ENCODE measurements at regions not wholly inside any gene's neighbourhood (a gene's known extent, or its start where the extent isn't known, plus 50 kb on each side); places are given as distances from the start of the nearest gene placed in this dataset.
"Not testable (repeated sequence)": the region's sequence is repeated elsewhere in the genome, so short reads cannot be mapped to it uniquely, and the experiment has no call there.

DNA sequence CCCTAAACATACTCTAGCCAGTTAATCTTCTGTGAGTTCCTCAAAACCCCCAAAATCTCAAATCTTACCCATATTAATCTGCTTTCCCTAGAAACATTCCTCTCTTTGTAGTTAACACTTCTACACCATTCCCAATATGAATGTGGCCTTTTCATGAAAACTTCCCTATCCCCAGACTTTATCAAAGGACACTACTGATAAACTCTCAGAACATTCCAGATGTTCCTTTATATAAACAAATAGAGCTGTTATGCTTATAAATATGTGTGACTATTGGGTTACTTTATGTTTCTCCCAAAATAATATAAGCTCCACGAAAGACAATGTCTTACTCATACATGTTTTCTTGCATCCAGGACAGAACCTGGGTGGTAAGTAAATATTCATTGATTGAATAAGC lies 205.4 kb upstream of the NFIA start:
- no peaks in the 10 kb centered on the region for H3K36me3 Mint-ChIP-seq (ENCODE audit: low read depth, unreplicated experiment)
- no peaks in the 10 kb centered on the region for H3K9me3 Mint-ChIP-seq (ENCODE audit: unreplicated experiment)
- DNase-seq (ENCODE audit: low spot score), result no peak
- H3K27ac Mint-ChIP-seq (ENCODE audit: unreplicated experiment), result no peak overlapping the region
- TF ChIP-seq, protein P1, sequence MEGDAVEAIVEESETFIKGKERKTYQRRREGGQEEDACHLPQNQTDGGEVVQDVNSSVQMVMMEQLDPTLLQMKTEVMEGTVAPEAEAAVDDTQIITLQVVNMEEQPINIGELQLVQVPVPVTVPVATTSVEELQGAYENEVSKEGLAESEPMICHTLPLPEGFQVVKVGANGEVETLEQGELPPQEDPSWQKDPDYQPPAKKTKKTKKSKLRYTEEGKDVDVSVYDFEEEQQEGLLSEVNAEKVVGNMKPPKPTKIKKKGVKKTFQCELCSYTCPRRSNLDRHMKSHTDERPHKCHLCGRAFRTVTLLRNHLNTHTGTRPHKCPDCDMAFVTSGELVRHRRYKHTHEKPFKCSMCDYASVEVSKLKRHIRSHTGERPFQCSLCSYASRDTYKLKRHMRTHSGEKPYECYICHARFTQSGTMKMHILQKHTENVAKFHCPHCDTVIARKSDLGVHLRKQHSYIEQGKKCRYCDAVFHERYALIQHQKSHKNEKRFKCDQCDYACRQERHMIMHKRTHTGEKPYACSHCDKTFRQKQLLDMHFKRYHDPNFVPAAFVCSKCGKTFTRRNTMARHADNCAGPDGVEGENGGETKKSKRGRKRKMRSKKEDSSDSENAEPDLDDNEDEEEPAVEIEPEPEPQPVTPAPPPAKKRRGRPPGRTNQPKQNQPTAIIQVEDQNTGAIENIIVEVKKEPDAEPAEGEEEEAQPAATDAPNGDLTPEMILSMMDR (IDR thresholded peaks at IDR 0.05; ENCODE audit: unreplicated experiment), result no peak
- peaks cover 4% of the 10 kb centered on the region for H3K4me1 Mint-ChIP-seq (ENCODE audit: unreplicated experiment)
- no peak overlapping the region for H3K4me3 Mint-ChIP-seq (ENCODE audit: unreplicated experiment)
- H3K27me3 Mint-ChIP-seq (ENCODE audit: unreplicated experiment), result no peaks in the 10 kb centered on the region

DNA sequence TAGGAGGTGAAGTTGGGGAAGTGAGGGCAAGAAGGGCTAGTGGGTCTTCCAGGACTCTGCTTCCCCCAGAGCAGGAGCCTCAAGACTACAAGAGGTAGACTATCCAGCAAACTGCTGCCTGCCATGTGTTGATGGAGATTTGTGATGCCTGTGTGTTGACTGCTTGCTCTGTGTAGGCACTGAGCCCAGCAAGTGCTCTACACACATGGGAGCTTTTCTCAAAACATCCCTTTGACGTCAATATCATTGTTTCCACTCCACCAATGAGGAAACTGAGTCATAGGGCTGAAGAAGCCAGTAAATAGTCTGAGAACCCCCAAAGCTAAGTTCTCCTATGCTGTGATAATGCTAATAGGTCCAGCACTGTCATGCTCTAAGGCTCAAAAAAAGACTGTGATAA lies 207.2 kb upstream of the NFIA start:
- DNase-seq (ENCODE audit: low spot score), result no peak

DNA sequence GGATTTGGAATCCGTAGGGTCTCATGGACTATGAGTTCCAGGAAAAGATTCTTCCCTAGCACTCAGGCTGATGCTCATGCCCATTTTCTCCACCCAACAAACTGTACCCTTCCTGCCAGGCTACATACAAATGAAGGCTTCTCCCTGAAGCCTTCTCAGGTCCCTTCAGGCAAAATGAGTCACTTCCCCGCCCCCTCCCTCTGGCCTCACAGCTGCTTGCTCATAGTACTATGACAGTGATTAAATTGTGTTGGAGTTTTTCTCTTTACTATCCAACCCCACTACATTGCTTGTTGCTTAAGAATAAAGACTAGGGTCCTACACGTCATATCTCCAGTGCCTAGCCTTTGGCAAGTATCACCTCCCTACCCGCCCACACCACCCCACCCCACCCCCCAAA lies 207.6 kb upstream of the NFIA start:
- Mint-ChIP-seq H3K36me3 (ENCODE audit: low read depth, unreplicated experiment) (no peaks in the 10 kb centered on the region), H3K27ac (ENCODE audit: unreplicated experiment) (no peak overlapping the region), H3K4me3 (ENCODE audit: unreplicated experiment) (no peak overlapping the region), H3K4me1 (ENCODE audit: unreplicated experiment) (peaks cover 8% of the 10 kb centered on the region), H3K9me3 (ENCODE audit: unreplicated experiment) (no peaks in the 10 kb centered on the region), H3K27me3 (ENCODE audit: unreplicated experiment) (no peaks in the 10 kb centered on the region)
- TF ChIP-seq, protein P1 (IDR thresholded peaks at IDR 0.05; ENCODE audit: unreplicated experiment), result no peak
- no peak for DNase-seq (ENCODE audit: low spot score)

More for the DNA sequence above, 207.2 kb upstream of the NFIA start:
- no peak overlapping the region for H3K27ac Mint-ChIP-seq (ENCODE audit: unreplicated experiment)
- TF ChIP-seq, protein P1 (IDR thresholded peaks at IDR 0.05; ENCODE audit: unreplicated experiment), result no peak
- H3K27me3 Mint-ChIP-seq (ENCODE audit: unreplicated experiment), result no peaks in the 10 kb centered on the region
- peaks cover 5% of the 10 kb centered on the region for H3K4me1 Mint-ChIP-seq (ENCODE audit: unreplicated experiment)
- no peaks in the 10 kb centered on the region for H3K9me3 Mint-ChIP-seq (ENCODE audit: unreplicated experiment)
- H3K36me3 Mint-ChIP-seq (ENCODE audit: low read depth, unreplicated experiment), result no peaks in the 10 kb centered on the region
- H3K4me3 Mint-ChIP-seq (ENCODE audit: unreplicated experiment), result no peak overlapping the region

DNA sequence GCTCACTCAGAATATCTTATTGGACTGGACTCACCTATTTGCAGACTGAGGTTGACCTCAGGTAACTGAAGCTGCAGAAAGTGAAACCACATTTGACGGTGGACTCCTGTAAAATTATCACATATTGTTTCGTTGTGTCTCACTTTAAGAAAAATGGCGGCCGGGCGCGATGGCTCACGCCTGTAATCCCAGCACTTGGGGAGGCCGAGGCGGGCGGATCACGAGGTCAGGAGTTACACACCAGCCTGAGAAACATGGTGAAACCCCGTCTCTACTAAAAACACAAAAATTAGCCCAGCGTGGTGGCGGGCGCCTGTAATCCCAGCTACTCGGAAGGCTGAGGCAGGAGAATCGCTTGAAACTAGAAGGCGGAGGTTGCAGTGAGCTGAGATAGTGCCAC lies 209.0 kb upstream of the NFIA start:
- not testable (repeated sequence) for H3K9me3 Mint-ChIP-seq (ENCODE audit: unreplicated experiment); DNase-seq (ENCODE audit: low spot score); H3K36me3 Mint-ChIP-seq (ENCODE audit: low read depth, unreplicated experiment); H3K27me3 Mint-ChIP-seq (ENCODE audit: unreplicated experiment); H3K4me3 Mint-ChIP-seq (ENCODE audit: unreplicated experiment); H3K27ac Mint-ChIP-seq (ENCODE audit: unreplicated experiment)
- H3K4me1 Mint-ChIP-seq (ENCODE audit: unreplicated experiment), result peaks cover 16% of the 10 kb centered on the region

DNA sequence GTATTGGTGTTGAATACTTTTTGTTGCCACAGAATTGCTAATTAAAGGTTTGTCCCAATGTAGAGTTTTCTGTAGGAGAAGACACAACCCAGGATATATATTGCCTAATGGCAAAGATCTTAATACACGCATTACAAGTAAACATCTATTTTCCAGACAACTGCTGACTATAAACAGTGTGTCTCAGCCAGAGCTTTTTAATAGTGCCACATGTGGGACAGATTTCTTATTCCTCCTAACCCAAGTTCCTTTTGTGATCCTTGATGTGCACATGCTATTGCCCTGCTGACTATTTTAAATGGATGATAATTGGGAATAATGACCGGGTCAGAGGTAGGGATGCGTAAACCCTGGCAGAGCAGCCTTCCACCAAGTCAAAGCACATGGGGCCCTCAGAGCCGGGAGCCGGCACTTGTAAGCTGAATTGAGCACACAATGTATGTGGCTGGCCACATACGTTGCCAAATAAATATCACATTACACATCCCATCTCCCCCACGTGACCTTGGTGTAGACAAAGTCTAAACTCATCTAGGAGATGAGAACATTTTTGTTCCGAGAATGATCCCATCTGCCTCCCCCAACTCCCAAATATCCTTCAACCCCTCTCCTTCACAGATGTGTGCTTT lies 209.8 kb upstream of the NFIA start:
- Mint-ChIP-seq H3K27ac (ENCODE audit: unreplicated experiment) (no peak overlapping the region), H3K4me3 (ENCODE audit: unreplicated experiment) (no peak overlapping the region), H3K9me3 (ENCODE audit: unreplicated experiment) (no peaks in the 10 kb centered on the region), H3K27me3 (ENCODE audit: unreplicated experiment) (no peaks in the 10 kb centered on the region), H3K4me1 (ENCODE audit: unreplicated experiment) (peaks cover 16% of the 10 kb centered on the region), H3K36me3 (ENCODE audit: low read depth, unreplicated experiment) (no peaks in the 10 kb centered on the region)
- DNase-seq (ENCODE audit: low spot score), result no peak
- TF ChIP-seq, protein P1 (IDR thresholded peaks at IDR 0.05; ENCODE audit: unreplicated experiment), result no peak

Data from endothelial cell (in vitro differentiated cells).